DMS 273 treated with DMSO at 0.1 percent for 48 hours (cell line): ENCODE measurements at regions not wholly inside any gene's neighbourhood (a gene's known extent, or its start where the extent isn't known, plus 50 kb on each side); places are given as distances from the start of the nearest gene placed in this dataset.

Experiments
- DNase-seq: peaks from one replicate; lab custom pipeline; 2025; lab: John Stamatoyannopoulos, UW

GRCh38 chr16:79980650-79981521, 380.3 kb upstream of the MAF start:
- no peak for DNase-seq

- no peak for DNase-seq
Measured at GRCh38 chr16:79977940-79978836, 377.7 kb upstream of the MAF start.

- DNase-seq = no peak
Measured at GRCh38 chr16:79973320-79973719, 372.8 kb upstream of the MAF start.

- no peak for DNase-seq
Measured at GRCh38 chr16:79972053-79972704, 371.6 kb upstream of the MAF start.

- no peak for DNase-seq
Measured at GRCh38 chr16:79971237-79971572, 370.7 kb upstream of the MAF start.

GRCh38 chr16:79970551-79971236, 370.2 kb upstream of the MAF start:
- no peak for DNase-seq

GRCh38 chr16:79970087-79970486, 369.6 kb upstream of the MAF start:
- DNase-seq = no peak

- DNase-seq = no peak
Measured at GRCh38 chr16:79969458-79969857, 368.9 kb upstream of the MAF start.

GRCh38 chr16:79966226-79966625, 365.7 kb upstream of the MAF start:
- DNase-seq = no peak

GRCh38 chr16:79965718-79966117, 365.2 kb upstream of the MAF start:
- DNase-seq = no peak

- no peak for DNase-seq
Measured at GRCh38 chr16:79964104-79964503, 363.6 kb upstream of the MAF start.

- no peak for DNase-seq
Measured at GRCh38 chr16:79962962-79963361, 362.4 kb upstream of the MAF start.

GRCh38 chr16:79959226-79959625, 358.7 kb upstream of the MAF start:
- DNase-seq = no peak

GRCh38 chr16:79954921-79955705, 354.6 kb upstream of the MAF start:
- DNase-seq = no peak

GRCh38 chr16:79950932-79951719, 350.6 kb upstream of the MAF start:
- DNase-seq = no peak

- no peak for DNase-seq
Measured at GRCh38 chr16:79949417-79949816, 348.9 kb upstream of the MAF start.

- no peak for DNase-seq
Measured at GRCh38 chr16:79947771-79948170, 347.2 kb upstream of the MAF start.

- DNase-seq = no peak
Measured at GRCh38 chr16:79946252-79946651, 345.7 kb upstream of the MAF start.

- no peak for DNase-seq
Measured at GRCh38 chr16:79943736-79944135, 343.2 kb upstream of the MAF start.

GRCh38 chr16:79938575-79938974, 338.0 kb upstream of the MAF start:
- no peak for DNase-seq
